ENCODE measurements at regions not wholly inside any gene's neighbourhood (a gene's known extent, or its start where the extent isn't known, plus 50 kb on each side); places are given as distances from the start of the nearest gene placed in this dataset.

DNA sequence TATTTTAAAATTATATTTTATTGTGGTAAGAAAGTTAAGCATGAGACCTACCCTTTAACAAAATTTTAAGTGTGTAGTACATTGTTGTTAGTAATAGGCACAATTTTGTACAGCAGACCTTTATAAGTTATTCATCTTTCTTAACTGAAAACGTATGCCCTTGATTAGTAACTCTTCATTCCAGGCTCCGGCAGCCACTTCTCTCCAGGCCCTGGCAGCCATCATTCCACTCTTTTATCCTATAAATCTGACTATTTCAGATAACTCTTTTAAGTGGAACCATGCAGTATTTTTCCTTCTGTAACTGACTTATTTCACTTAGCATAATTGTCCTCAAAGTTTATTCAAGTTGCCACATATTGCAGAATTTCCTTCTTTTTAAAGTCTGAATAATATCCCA is 348.2 kb downstream of the CDH11 start:
- ChIA-PET POLR2A (no interaction called here), CTCF (no interaction called here)
- no peaks in the 10 kb centered on the region for H3K36me3 ChIP-seq (ENCODE audit: control insufficient read depth, insufficient read depth, low read length)
- no peak overlapping the region for H3K27ac ChIP-seq (ENCODE audit: low read length)
- TF ChIP-seq TCF7L2 (IDR thresholded peaks at IDR 0.05; ENCODE audit: low read depth, low read length) (no peak), SIN3A (IDR thresholded peaks at IDR 0.05; ENCODE audit: borderline replicate concordance, insufficient read depth, low read depth, low read length) (no peak), POLR2AphosphoS5 (IDR thresholded peaks at IDR 0.05; ENCODE audit: low read depth, low read length) (no peak)
- TF ChIP-seq, protein P1, sequence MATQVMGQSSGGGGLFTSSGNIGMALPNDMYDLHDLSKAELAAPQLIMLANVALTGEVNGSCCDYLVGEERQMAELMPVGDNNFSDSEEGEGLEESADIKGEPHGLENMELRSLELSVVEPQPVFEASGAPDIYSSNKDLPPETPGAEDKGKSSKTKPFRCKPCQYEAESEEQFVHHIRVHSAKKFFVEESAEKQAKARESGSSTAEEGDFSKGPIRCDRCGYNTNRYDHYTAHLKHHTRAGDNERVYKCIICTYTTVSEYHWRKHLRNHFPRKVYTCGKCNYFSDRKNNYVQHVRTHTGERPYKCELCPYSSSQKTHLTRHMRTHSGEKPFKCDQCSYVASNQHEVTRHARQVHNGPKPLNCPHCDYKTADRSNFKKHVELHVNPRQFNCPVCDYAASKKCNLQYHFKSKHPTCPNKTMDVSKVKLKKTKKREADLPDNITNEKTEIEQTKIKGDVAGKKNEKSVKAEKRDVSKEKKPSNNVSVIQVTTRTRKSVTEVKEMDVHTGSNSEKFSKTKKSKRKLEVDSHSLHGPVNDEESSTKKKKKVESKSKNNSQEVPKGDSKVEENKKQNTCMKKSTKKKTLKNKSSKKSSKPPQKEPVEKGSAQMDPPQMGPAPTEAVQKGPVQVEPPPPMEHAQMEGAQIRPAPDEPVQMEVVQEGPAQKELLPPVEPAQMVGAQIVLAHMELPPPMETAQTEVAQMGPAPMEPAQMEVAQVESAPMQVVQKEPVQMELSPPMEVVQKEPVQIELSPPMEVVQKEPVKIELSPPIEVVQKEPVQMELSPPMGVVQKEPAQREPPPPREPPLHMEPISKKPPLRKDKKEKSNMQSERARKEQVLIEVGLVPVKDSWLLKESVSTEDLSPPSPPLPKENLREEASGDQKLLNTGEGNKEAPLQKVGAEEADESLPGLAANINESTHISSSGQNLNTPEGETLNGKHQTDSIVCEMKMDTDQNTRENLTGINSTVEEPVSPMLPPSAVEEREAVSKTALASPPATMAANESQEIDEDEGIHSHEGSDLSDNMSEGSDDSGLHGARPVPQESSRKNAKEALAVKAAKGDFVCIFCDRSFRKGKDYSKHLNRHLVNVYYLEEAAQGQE (IDR thresholded peaks at IDR 0.05; ENCODE audit: insufficient read depth in 1 of 2, low read depth in 2 of 2, low read length in 1 of 2): no peak
- TF ChIP-seq, protein P2, sequence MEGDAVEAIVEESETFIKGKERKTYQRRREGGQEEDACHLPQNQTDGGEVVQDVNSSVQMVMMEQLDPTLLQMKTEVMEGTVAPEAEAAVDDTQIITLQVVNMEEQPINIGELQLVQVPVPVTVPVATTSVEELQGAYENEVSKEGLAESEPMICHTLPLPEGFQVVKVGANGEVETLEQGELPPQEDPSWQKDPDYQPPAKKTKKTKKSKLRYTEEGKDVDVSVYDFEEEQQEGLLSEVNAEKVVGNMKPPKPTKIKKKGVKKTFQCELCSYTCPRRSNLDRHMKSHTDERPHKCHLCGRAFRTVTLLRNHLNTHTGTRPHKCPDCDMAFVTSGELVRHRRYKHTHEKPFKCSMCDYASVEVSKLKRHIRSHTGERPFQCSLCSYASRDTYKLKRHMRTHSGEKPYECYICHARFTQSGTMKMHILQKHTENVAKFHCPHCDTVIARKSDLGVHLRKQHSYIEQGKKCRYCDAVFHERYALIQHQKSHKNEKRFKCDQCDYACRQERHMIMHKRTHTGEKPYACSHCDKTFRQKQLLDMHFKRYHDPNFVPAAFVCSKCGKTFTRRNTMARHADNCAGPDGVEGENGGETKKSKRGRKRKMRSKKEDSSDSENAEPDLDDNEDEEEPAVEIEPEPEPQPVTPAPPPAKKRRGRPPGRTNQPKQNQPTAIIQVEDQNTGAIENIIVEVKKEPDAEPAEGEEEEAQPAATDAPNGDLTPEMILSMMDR (IDR thresholded peaks at IDR 0.05): no peak
- DNase-seq (ENCODE audit: low read depth, low spot score) (no peak), ATAC-seq (no peak)
- intact Hi-C loops (cut with micrococcal nuclease; ENCODE audit: unreplicated experiment) (no loop called here), in situ Hi-C loops (cut with HindIII; ENCODE audit: low pct_unique_long_range_greater_than_20kb, low sequenced_read_pairs) (no loop called here)
- no peaks in the 10 kb centered on the region for H3K9me3 ChIP-seq (ENCODE audit: control insufficient read depth, insufficient read depth, low read depth, low read length)
- H3K27me3 ChIP-seq (ENCODE audit: control insufficient read depth, insufficient read depth, low read length): no peaks in the 10 kb centered on the region
- no TSS peak for BruUV-seq (replicated peaks)
- H3K4me3 ChIP-seq (ENCODE audit: low read depth in 2 of 2, low read length in 2 of 2): no peak overlapping the region
- no peaks in the 10 kb centered on the region for H3K4me1 ChIP-seq (ENCODE audit: control insufficient read depth, insufficient read depth, low read length)

DNA sequence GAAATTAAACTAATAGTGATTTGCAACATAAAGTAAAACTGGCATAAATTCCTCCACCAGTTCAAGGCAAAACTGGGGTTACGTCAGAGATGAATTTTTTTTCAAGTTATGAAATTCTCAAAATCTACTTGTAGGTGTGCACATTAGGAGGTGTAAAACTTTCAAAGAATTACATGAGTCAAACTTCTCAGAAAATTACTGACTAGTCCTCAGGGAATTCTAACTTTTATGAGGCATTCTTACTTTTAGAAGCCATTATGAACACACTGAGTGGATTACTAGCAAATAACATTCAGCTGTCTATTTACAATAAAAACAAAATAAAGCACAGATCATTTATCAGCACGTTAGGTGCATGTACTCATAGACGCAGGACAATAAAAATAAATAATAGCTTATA is 348.7 kb downstream of the CDH11 start:
- H3K4me1 ChIP-seq (ENCODE audit: control insufficient read depth, insufficient read depth, low read length): no peaks in the 10 kb centered on the region
- no peak overlapping the region for H3K27ac ChIP-seq (ENCODE audit: low read length)
- DNase-seq (ENCODE audit: low read depth, low spot score) (no peak), ATAC-seq (no peak)
- H3K9me3 ChIP-seq (ENCODE audit: control insufficient read depth, insufficient read depth, low read depth, low read length): no peaks in the 10 kb centered on the region
- BruUV-seq (replicated peaks): no TSS peak
- H3K36me3 ChIP-seq (ENCODE audit: control insufficient read depth, insufficient read depth, low read length): no peaks in the 10 kb centered on the region
- no peak overlapping the region for H3K4me3 ChIP-seq (ENCODE audit: low read depth in 2 of 2, low read length in 2 of 2)
- in situ Hi-C loops (cut with HindIII; ENCODE audit: low pct_unique_long_range_greater_than_20kb, low sequenced_read_pairs): no loop called here
- CTCF ChIA-PET: no interaction called here
- H3K27me3 ChIP-seq (ENCODE audit: control insufficient read depth, insufficient read depth, low read length): no peaks in the 10 kb centered on the region
- intact Hi-C loops (cut with micrococcal nuclease; ENCODE audit: unreplicated experiment): no loop called here
- POLR2A ChIA-PET: no interaction called here
- TF ChIP-seq POLR2AphosphoS5 (IDR thresholded peaks at IDR 0.05; ENCODE audit: low read depth, low read length): no peak
- TF ChIP-seq, protein P2 (IDR thresholded peaks at IDR 0.05): no peak
- no peak for TF ChIP-seq TCF7L2 (IDR thresholded peaks at IDR 0.05; ENCODE audit: low read depth, low read length)
- TF ChIP-seq SIN3A (IDR thresholded peaks at IDR 0.05; ENCODE audit: borderline replicate concordance, insufficient read depth, low read depth, low read length): no peak
- TF ChIP-seq, protein P1 (IDR thresholded peaks at IDR 0.05; ENCODE audit: insufficient read depth in 1 of 2, low read depth in 2 of 2, low read length in 1 of 2): no peak
